ENCODE measurements at regions not wholly inside any gene's neighbourhood (a gene's known extent, or its start where the extent isn't known, plus 50 kb on each side); places are given as distances from the start of the nearest gene placed in this dataset.

- DNase-seq, result no peak
Measured at GRCh38 chr19:34305221-34306083, 51.1 kb downstream of the GARRE1 start.

- DNase-seq, result no peak
Measured at GRCh38 chr19:34306213-34306661, 51.9 kb downstream of the GARRE1 start.

- DNase-seq, result no peak
Measured at GRCh38 chr19:34306824-34307223, 52.5 kb downstream of the GARRE1 start.

- no peak for DNase-seq
Measured at GRCh38 chr19:34308381-34309367, 54.3 kb downstream of the GARRE1 start.

- DNase-seq, result no peak
Measured at GRCh38 chr19:34309368-34310138, 55.2 kb downstream of the GARRE1 start.

GRCh38 chr19:34310494-34310981 is 54.5 kb upstream of the GPI start:
- DNase-seq, result peak in 1 of 56 donors; percentile 47

GRCh38 chr19:34313188-34313587 is 51.8 kb upstream of the GPI start:
- no peak for DNase-seq

- DNase-seq, result no peak
Measured at GRCh38 chr19:34314437-34315313, 50.3 kb upstream of the GPI start.

Data from amygdala (tissue), 56 donors.